Memory B cell (primary cell): ENCODE measurements at regions not wholly inside any gene's neighbourhood (a gene's known extent, or its start where the extent isn't known, plus 50 kb on each side); places are given as distances from the start of the nearest gene placed in this dataset.

Experiments used
- ATAC-seq: fragments of 150-1000 bp; cut with Tn5 transposase; 2 replicates; pipeline ENCODE4 v1.10.0; 2021; ENCODE audit warnings: low read depth, mild to moderate bottlenecking, moderate library complexity
- DNase-seq, 2 donors: peaks; one replicate each; pipeline ENCODE4 v3.0.0; 2022; ENCODE audit warnings: low spot score in 2 of 2
- H3K27ac Mint-ChIP-seq: one replicate; pipeline ENCODE4 v1.8.0; 2022; ENCODE audit warnings: mild to moderate bottlenecking, moderate library complexity, mixed read lengths
- H3K27me3 Mint-ChIP-seq: one replicate; pipeline ENCODE4 v1.8.0; 2022; ENCODE audit warnings: mixed read lengths
- H3K36me3 Mint-ChIP-seq: one replicate; pipeline ENCODE4 v1.8.0; 2022; ENCODE audit warnings: mild to moderate bottlenecking, mixed read lengths
- H3K4me1 Mint-ChIP-seq: one replicate; pipeline ENCODE4 v1.8.0; 2022; ENCODE audit warnings: mixed read lengths
- H3K4me3 Mint-ChIP-seq: one replicate; pipeline ENCODE4 v1.8.0; 2022; ENCODE audit warnings: mild to moderate bottlenecking, moderate library complexity, mixed read lengths
- H3K9me3 Mint-ChIP-seq: one replicate; pipeline ENCODE4 v1.8.0; 2022; ENCODE audit warnings: mixed read lengths

GRCh38 chr10:133006806-133007205 lies 64.4 kb upstream of the CFAP46 start:
- ATAC-seq (no peak), DNase-seq (no peak)
- no peaks in the 10 kb centered on the region for H3K36me3 Mint-ChIP-seq
- no peak overlapping the region for H3K27ac Mint-ChIP-seq
- no peaks in the 10 kb centered on the region for H3K4me1 Mint-ChIP-seq
- no peaks in the 10 kb centered on the region for H3K9me3 Mint-ChIP-seq
- peaks cover 2% of the 10 kb centered on the region for H3K27me3 Mint-ChIP-seq
- no peak overlapping the region for H3K4me3 Mint-ChIP-seq

GRCh38 chr10:133006202-133006601 lies 63.8 kb upstream of the CFAP46 start:
- no peaks in the 10 kb centered on the region for H3K36me3 Mint-ChIP-seq
- no peaks in the 10 kb centered on the region for H3K4me1 Mint-ChIP-seq
- H3K4me3 Mint-ChIP-seq = no peak overlapping the region
- no peak overlapping the region for H3K27ac Mint-ChIP-seq
- no peaks in the 10 kb centered on the region for H3K9me3 Mint-ChIP-seq
- H3K27me3 Mint-ChIP-seq = peaks cover 4% of the 10 kb centered on the region
- DNase-seq (no peak), ATAC-seq (no peak)

- ATAC-seq (no peak), DNase-seq (no peak)
- Mint-ChIP-seq H3K4me1 (no peaks in the 10 kb centered on the region), H3K4me3 (no peak overlapping the region), H3K27me3 (peaks cover 10% of the 10 kb centered on the region), H3K36me3 (no peaks in the 10 kb centered on the region), H3K9me3 (no peaks in the 10 kb centered on the region), H3K27ac (no peak overlapping the region)
These were observed 62.1 kb upstream of the CFAP46 start for GRCh38 chr10:133004478-133004877.

- peaks cover 11% of the 10 kb centered on the region for H3K27me3 Mint-ChIP-seq
- DNase-seq = no peak
- no peaks in the 10 kb centered on the region for H3K4me1 Mint-ChIP-seq
- no peaks in the 10 kb centered on the region for H3K36me3 Mint-ChIP-seq
- H3K27ac Mint-ChIP-seq = no peak overlapping the region
- ATAC-seq = no peak
- no peaks in the 10 kb centered on the region for H3K9me3 Mint-ChIP-seq
- H3K4me3 Mint-ChIP-seq = no peak overlapping the region
These were observed 60.8 kb upstream of the CFAP46 start for GRCh38 chr10:133003188-133003587.

GRCh38 chr10:133002685-133003084 lies 60.3 kb upstream of the CFAP46 start:
- Mint-ChIP-seq H3K9me3 (no peaks in the 10 kb centered on the region), H3K36me3 (no peaks in the 10 kb centered on the region), H3K27ac (no peak overlapping the region), H3K4me3 (no peak overlapping the region), H3K4me1 (no peaks in the 10 kb centered on the region), H3K27me3 (peaks cover 11% of the 10 kb centered on the region)
- ATAC-seq (no peak), DNase-seq (no peak)

- DNase-seq = no peak
- Mint-ChIP-seq H3K4me1 (no peaks in the 10 kb centered on the region), H3K4me3 (no peak overlapping the region), H3K9me3 (no peaks in the 10 kb centered on the region), H3K27me3 (peaks cover 13% of the 10 kb centered on the region), H3K36me3 (no peaks in the 10 kb centered on the region), H3K27ac (no peak overlapping the region)
- ATAC-seq = no peak
These were observed 58.7 kb upstream of the CFAP46 start for GRCh38 chr10:133001114-133001513.

GRCh38 chr10:133000648-133001047 lies 58.3 kb upstream of the CFAP46 start:
- no peak for ATAC-seq
- no peak for DNase-seq
- Mint-ChIP-seq H3K27me3 (peaks cover 13% of the 10 kb centered on the region), H3K36me3 (no peaks in the 10 kb centered on the region), H3K4me3 (no peak overlapping the region), H3K9me3 (no peaks in the 10 kb centered on the region), H3K4me1 (no peaks in the 10 kb centered on the region), H3K27ac (no peak overlapping the region)

GRCh38 chr10:132997517-132998265 lies 55.3 kb upstream of the CFAP46 start:
- Mint-ChIP-seq H3K36me3 (no peaks in the 10 kb centered on the region), H3K4me3 (no peak overlapping the region), H3K4me1 (no peaks in the 10 kb centered on the region), H3K27me3 (peaks cover 16% of the 10 kb centered on the region), H3K27ac (no peak overlapping the region), H3K9me3 (no peaks in the 10 kb centered on the region)
- DNase-seq = no peak
- no peak for ATAC-seq

- Mint-ChIP-seq H3K27me3 (peaks cover 14% of the 10 kb centered on the region), H3K36me3 (no peaks in the 10 kb centered on the region), H3K27ac (no peak overlapping the region), H3K9me3 (no peaks in the 10 kb centered on the region), H3K4me1 (no peaks in the 10 kb centered on the region), H3K4me3 (no peak overlapping the region)
- DNase-seq (no peak), ATAC-seq (no peak)
These were observed 54.4 kb upstream of the CFAP46 start for GRCh38 chr10:132996603-132997343.

GRCh38 chr10:132995909-132996602 lies 53.7 kb upstream of the CFAP46 start:
- Mint-ChIP-seq H3K27me3 (peaks cover 12% of the 10 kb centered on the region), H3K9me3 (no peaks in the 10 kb centered on the region), H3K4me1 (no peaks in the 10 kb centered on the region), H3K4me3 (no peak overlapping the region), H3K36me3 (no peaks in the 10 kb centered on the region), H3K27ac (no peak overlapping the region)
- no peak for DNase-seq
- no peak for ATAC-seq

- no peak overlapping the region for H3K4me3 Mint-ChIP-seq
- H3K9me3 Mint-ChIP-seq = no peaks in the 10 kb centered on the region
- H3K27me3 Mint-ChIP-seq = peaks cover 10% of the 10 kb centered on the region
- ATAC-seq (no peak), DNase-seq (no peak)
- no peak overlapping the region for H3K27ac Mint-ChIP-seq
- H3K36me3 Mint-ChIP-seq = no peaks in the 10 kb centered on the region
- no peaks in the 10 kb centered on the region for H3K4me1 Mint-ChIP-seq
These were observed 52.4 kb upstream of the CFAP46 start for GRCh38 chr10:132994811-132995210.

- Mint-ChIP-seq H3K4me1 (no peaks in the 10 kb centered on the region), H3K4me3 (no peak overlapping the region), H3K27me3 (peaks cover 5% of the 10 kb centered on the region), H3K9me3 (no peaks in the 10 kb centered on the region), H3K27ac (no peak overlapping the region), H3K36me3 (no peaks in the 10 kb centered on the region)
- ATAC-seq (no peak), DNase-seq (no peak)
These were observed 51.9 kb upstream of the CFAP46 start for GRCh38 chr10:132994185-132994796.

- Mint-ChIP-seq H3K27me3 (peaks cover 5% of the 10 kb centered on the region), H3K4me3 (no peak overlapping the region), H3K27ac (no peak overlapping the region), H3K4me1 (no peaks in the 10 kb centered on the region), H3K36me3 (no peaks in the 10 kb centered on the region), H3K9me3 (no peaks in the 10 kb centered on the region)
- no peak for DNase-seq
- ATAC-seq = no peak
These were observed 51.2 kb upstream of the CFAP46 start for GRCh38 chr10:132993271-132994184.
